ENCODE measurements at regions not wholly inside any gene's neighbourhood (a gene's known extent, or its start where the extent isn't known, plus 50 kb on each side); places are given as distances from the start of the nearest gene placed in this dataset.

DNA sequence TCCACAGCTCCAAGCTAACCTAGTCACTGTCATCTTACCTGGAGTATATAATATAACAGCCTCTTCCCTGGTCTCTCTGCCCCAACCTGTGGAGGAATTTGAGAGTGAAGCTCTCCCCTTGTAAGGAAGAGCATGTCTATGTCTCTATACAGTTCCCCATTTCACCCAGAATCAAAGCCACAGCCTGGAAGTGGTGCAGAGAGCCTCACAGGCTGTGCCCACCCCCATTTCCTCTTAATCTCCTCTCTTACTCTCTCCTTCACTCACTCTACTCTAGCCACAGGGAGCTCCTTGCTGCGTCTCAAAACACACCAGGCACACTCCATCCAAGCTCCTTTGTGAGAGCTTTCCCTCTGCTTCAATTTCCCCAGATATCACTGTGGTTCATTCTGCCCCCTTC lies 302.5 kb upstream of the ISX start:
- Histone ChIP-seq H3K36me3 (no peaks in the 10 kb centered on the region), H3K4me3 (no peak overlapping the region), H3K9me3 (no peaks in the 10 kb centered on the region), H3K27me3 (no peaks in the 10 kb centered on the region)
- no peak for DNase-seq

DNA sequence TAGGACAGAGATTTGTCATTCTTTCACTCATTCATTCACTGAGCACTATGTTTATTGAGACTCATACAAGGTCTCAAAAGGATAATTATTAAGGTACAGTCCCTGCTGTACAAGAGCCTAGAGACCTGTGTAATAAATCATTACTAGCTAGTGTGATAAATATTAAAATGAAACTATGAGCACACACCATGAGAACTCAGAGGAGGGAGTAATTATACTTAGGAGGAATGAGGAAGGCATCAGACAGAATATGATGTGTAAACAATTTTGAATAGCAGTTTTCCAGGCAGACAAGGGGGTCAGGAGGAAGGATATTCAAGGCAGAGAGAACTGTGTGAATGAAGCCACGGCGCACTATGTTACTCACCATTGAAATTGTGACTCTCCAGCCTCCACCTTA lies 300.8 kb upstream of the ISX start:
- no peaks in the 10 kb centered on the region for H3K36me3 ChIP-seq
- H3K9me3 ChIP-seq: no peaks in the 10 kb centered on the region
- no peak for DNase-seq
- H3K4me3 ChIP-seq: no peak overlapping the region
- no peaks in the 10 kb centered on the region for H3K27me3 ChIP-seq

GRCh38 chr22:34769361-34769760 lies 296.6 kb upstream of the ISX start:
- Histone ChIP-seq H3K27me3 (no peaks in the 10 kb centered on the region), H3K9me3 (no peaks in the 10 kb centered on the region), H3K4me3 (no peak overlapping the region), H3K36me3 (no peaks in the 10 kb centered on the region)
- DNase-seq: no peak

- Histone ChIP-seq H3K9me3 (no peaks in the 10 kb centered on the region), H3K36me3 (no peaks in the 10 kb centered on the region), H3K27me3 (no peaks in the 10 kb centered on the region), H3K4me3 (no peak overlapping the region)
- DNase-seq: no peak
Measured at GRCh38 chr22:34776817-34777216, 289.1 kb upstream of the ISX start.

DNA sequence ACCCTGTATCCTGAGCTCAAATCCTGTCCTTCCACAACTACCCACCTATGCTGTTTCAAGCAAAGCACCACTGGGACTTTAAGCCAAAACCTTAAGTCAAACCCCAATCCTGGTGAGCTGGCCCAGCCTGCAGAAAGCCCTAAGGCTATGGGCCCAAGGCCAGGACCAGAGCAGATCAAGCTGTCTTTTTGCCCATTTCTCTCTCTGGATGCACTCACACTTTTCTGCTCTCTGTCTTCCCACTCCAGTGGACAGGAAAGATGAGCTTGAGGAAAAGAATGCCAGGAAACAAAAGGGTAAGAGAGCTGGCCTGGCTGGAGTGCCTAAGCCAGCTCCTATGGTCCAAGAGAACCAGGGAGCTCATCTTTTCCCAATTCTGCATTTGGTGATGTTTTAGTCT lies 284.3 kb upstream of the ISX start:
- Histone ChIP-seq H3K4me3 (no peak overlapping the region), H3K27me3 (no peaks in the 10 kb centered on the region), H3K36me3 (no peaks in the 10 kb centered on the region), H3K9me3 (no peaks in the 10 kb centered on the region)
- DNase-seq: no peak

- Histone ChIP-seq H3K9me3 (no peaks in the 10 kb centered on the region), H3K4me3 (no peak overlapping the region), H3K36me3 (no peaks in the 10 kb centered on the region), H3K27me3 (no peaks in the 10 kb centered on the region)
- no peak for DNase-seq
Measured at GRCh38 chr22:34783436-34783835, 282.5 kb upstream of the ISX start.

DNA sequence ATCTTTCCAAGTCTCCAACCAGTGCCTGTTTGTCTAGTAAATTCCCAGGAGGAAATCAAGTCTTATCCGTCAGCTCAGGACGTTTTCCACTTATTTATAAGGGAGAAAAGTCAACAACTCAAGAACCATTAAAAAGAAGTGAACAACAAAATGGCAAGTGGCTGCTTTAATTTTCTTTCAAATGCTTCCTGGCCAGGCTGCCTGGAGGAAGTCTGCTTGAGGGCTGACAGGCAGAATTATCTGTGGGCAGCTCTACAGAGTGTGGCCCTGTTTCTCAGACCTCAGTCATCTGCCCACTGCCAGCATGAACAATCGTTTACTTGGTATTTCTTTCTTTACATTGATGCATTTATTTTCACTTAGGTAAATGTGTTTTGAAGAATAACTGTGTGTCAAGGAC lies 281.9 kb upstream of the ISX start:
- H3K36me3 ChIP-seq: no peaks in the 10 kb centered on the region
- no peaks in the 10 kb centered on the region for H3K9me3 ChIP-seq
- no peaks in the 10 kb centered on the region for H3K27me3 ChIP-seq
- H3K4me3 ChIP-seq: no peak overlapping the region
- DNase-seq: no peak

- Histone ChIP-seq H3K4me3 (no peak overlapping the region), H3K36me3 (no peaks in the 10 kb centered on the region), H3K27me3 (no peaks in the 10 kb centered on the region), H3K9me3 (no peaks in the 10 kb centered on the region)
- DNase-seq: no peak
Measured at GRCh38 chr22:34797826-34798225, 268.1 kb upstream of the ISX start.

- H3K36me3 ChIP-seq: no peaks in the 10 kb centered on the region
- no peaks in the 10 kb centered on the region for H3K9me3 ChIP-seq
- no peak for DNase-seq
- no peaks in the 10 kb centered on the region for H3K27me3 ChIP-seq
- no peak overlapping the region for H3K4me3 ChIP-seq
Measured at GRCh38 chr22:34798605-34799004, 267.4 kb upstream of the ISX start.

GRCh38 chr22:34800260-34800980 lies 265.5 kb upstream of the ISX start:
- peak; percentile 24 for DNase-seq
- no peaks in the 10 kb centered on the region for H3K27me3 ChIP-seq

GRCh38 chr22:34801221-34801620 lies 264.7 kb upstream of the ISX start:
- Histone ChIP-seq H3K4me3 (no peak overlapping the region), H3K27me3 (no peaks in the 10 kb centered on the region), H3K36me3 (no peaks in the 10 kb centered on the region), H3K9me3 (no peaks in the 10 kb centered on the region)
- no peak for DNase-seq

More at GRCh38 chr22:34800260-34800980, 265.5 kb upstream of the ISX start:
- Histone ChIP-seq H3K4me3 (no peak overlapping the region), H3K36me3 (no peaks in the 10 kb centered on the region), H3K9me3 (no peaks in the 10 kb centered on the region)

- Histone ChIP-seq H3K4me3 (no peak overlapping the region), H3K9me3 (no peaks in the 10 kb centered on the region), H3K36me3 (no peaks in the 10 kb centered on the region), H3K27me3 (no peaks in the 10 kb centered on the region)
- DNase-seq: no peak
Measured at GRCh38 chr22:34804091-34804490, 261.9 kb upstream of the ISX start.

GRCh38 chr22:34804604-34805003 lies 261.4 kb upstream of the ISX start:
- no peak for DNase-seq

GRCh38 chr22:34805771-34806170 lies 260.2 kb upstream of the ISX start:
- no peaks in the 10 kb centered on the region for H3K27me3 ChIP-seq
- H3K36me3 ChIP-seq: no peaks in the 10 kb centered on the region
- DNase-seq: no peak
- H3K4me3 ChIP-seq: no peak overlapping the region
- no peaks in the 10 kb centered on the region for H3K9me3 ChIP-seq

More at GRCh38 chr22:34804604-34805003, 261.4 kb upstream of the ISX start:
- no peaks in the 10 kb centered on the region for H3K27me3 ChIP-seq
- H3K9me3 ChIP-seq: no peaks in the 10 kb centered on the region
- H3K4me3 ChIP-seq: no peak overlapping the region
- H3K36me3 ChIP-seq: no peaks in the 10 kb centered on the region

DNA sequence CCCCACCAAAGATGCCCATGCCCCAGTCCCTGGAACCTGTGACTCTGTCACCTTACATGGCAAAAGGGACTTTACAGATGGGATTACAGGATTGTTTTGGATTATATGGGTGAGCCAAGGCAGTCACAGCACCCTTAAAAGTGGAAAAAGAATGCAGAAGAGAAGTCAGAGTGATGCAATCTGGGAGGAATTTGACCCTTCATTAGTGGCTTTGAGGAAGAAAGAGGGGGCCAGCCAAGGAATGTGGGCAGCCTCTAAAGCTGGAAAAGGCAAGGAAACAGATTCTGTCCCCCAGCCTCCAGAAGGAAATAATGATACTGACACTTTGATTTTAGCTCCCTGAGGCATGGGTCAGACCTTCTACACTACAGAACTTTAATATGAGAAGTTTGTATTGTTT lies 257.3 kb upstream of the ISX start:
- H3K36me3 ChIP-seq: no peaks in the 10 kb centered on the region
- no peaks in the 10 kb centered on the region for H3K9me3 ChIP-seq
- no peak for DNase-seq
- H3K27me3 ChIP-seq: no peaks in the 10 kb centered on the region
- no peak overlapping the region for H3K4me3 ChIP-seq

- Histone ChIP-seq H3K9me3 (no peaks in the 10 kb centered on the region), H3K27me3 (no peaks in the 10 kb centered on the region), H3K36me3 (no peaks in the 10 kb centered on the region), H3K4me3 (no peak overlapping the region)
- peak; percentile 7 for DNase-seq
Measured at GRCh38 chr22:34812631-34813030, 253.3 kb upstream of the ISX start.

GRCh38 chr22:34814260-34815025 lies 251.5 kb upstream of the ISX start:
- Histone ChIP-seq H3K27me3 (no peaks in the 10 kb centered on the region), H3K36me3 (no peaks in the 10 kb centered on the region), H3K4me3 (no peak overlapping the region), H3K9me3 (no peaks in the 10 kb centered on the region)
- no peak for DNase-seq

DNA sequence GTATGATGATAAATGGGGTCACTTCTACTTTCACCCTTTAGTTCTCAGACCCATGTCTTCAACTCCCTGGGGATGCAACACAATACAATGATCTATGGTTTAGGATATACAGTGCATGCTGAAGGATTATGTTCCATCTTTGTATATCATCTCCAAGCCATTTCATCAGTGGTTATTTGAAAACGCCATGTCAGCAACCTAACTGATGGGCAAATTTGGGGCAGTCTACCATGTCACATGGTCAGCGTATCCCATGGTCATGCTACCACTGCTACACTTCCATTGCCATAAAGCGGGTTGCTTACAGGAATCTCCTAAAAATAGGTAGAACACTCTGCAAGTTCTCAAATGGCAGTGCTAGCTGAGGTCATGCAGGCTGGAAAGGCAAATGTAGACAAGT lies 236.5 kb upstream of the ISX start:
- H3K36me3 ChIP-seq: no peaks in the 10 kb centered on the region
- DNase-seq: no peak
- no peaks in the 10 kb centered on the region for H3K27me3 ChIP-seq
- no peak overlapping the region for H3K4me3 ChIP-seq
- no peaks in the 10 kb centered on the region for H3K9me3 ChIP-seq

Data from MG63 (cell line).